Endothelial cell of umbilical vein (primary cell): ENCODE measurements at regions not wholly inside any gene's neighbourhood (a gene's known extent, or its start where the extent isn't known, plus 50 kb on each side); places are given as distances from the start of the nearest gene placed in this dataset.

Experiments
- BruUV-seq: library from RNA; stranded (reverse); fragments of 400-500 nt; replicated peaks from 2 replicates; lab custom pipeline; 2021; lab: Mats Ljungman, UMichigan
- CTCF ChIA-PET: fragments of 300-600, 350-600 bp; sonication (Branson Sonifier 250); formaldehyde crosslinking; loops from one replicate; lab custom pipeline; 2021; ENCODE audit warnings: antibody characterized with exemption, inconsistent platforms; lab: Charles Lee
- POLR2A ChIA-PET: fragments of 300-600, 350-600 bp; sonication (Branson Sonifier 250); formaldehyde crosslinking; loops from one replicate; lab custom pipeline; 2021; ENCODE audit warnings: antibody characterized with exemption, inconsistent platforms; lab: Charles Lee
- DNase-seq: peaks from one replicate; pipeline ENCODE4 v3.0.0-alpha.2; 2011; ENCODE audit warnings: low read depth, low spot score
- FAIRE-seq: peaks from 2 replicates; lab custom pipeline; 2011; peaks lifted over from hg19 to GRCh38; lab: Jason Lieb, UNC
- H2AFZ ChIP-seq: 2 replicates; pipeline ENCODE4 v1.6.0; 2012; ENCODE audit warnings: low read depth, low read length, control low read depth, inconsistent platforms
- H3K27ac ChIP-seq: 2 replicates; pipeline ENCODE4 v1.5.1; 2011; ENCODE audit warnings: low read depth, mild to moderate bottlenecking, control low read depth, low read length, moderate library complexity; ENCODE audit not compliant: insufficient read depth
- H3K27me3 ChIP-seq, 2 experiments: 2 replicates each; pipeline versions ENCODE4 v1.6.0 to v1.6.1; 2011; ENCODE audit warnings: low read length in 2 of 2, mixed read lengths in 1 of 2; ENCODE audit not compliant: control insufficient read depth in 2 of 2, insufficient read depth in 2 of 2
- H3K36me3 ChIP-seq, 2 experiments: 2 replicates in 1 of 2; 3 replicates in 1 of 2; pipeline ENCODE4 v1.5.1; 2011; ENCODE audit warnings: low read length in 2 of 2, mild to moderate bottlenecking in 1 of 2, moderate library complexity in 1 of 2; ENCODE audit not compliant: control insufficient read depth in 2 of 2, insufficient read depth in 2 of 2; ENCODE audit errors: extremely low read depth in 1 of 2
- H3K4me1 ChIP-seq: 3 replicates; pipeline ENCODE4 v1.5.1; 2011; ENCODE audit warnings: mild to moderate bottlenecking, low read length; ENCODE audit not compliant: control insufficient read depth, insufficient read depth; ENCODE audit errors: extremely low read depth
- H3K4me2 ChIP-seq: 2 replicates; pipeline ENCODE4 v1.6.1; 2011; ENCODE audit warnings: low read length, control low read depth, mixed read lengths; ENCODE audit not compliant: insufficient read depth
- H3K4me3 ChIP-seq, 3 experiments: fragments of 200-600 bp in 1 of 3; sonication (generic), shearing (Covaris generic) in 1 of 3; replicated peaks in 1 of 3; 2 replicates each; pipeline ENCODE4 v1.5.1; 2011 to 2016; ENCODE audit warnings: control low read depth in 3 of 3, low read length in 3 of 3, mild to moderate bottlenecking in 2 of 3, inconsistent platforms in 1 of 3, low read depth in 1 of 3, moderate library complexity in 1 of 3; ENCODE audit not compliant: insufficient read depth in 1 of 3
- H3K79me2 ChIP-seq: 2 replicates; pipeline ENCODE4 v1.6.0; 2012; ENCODE audit warnings: low read length, inconsistent platforms; ENCODE audit not compliant: control insufficient read depth, insufficient read depth
- H3K9ac ChIP-seq: replicated peaks from 2 replicates; pipeline ENCODE3; 2011; ENCODE audit warnings: low read length, control low read depth; ENCODE audit not compliant: insufficient read depth; ENCODE audit errors: extremely low read depth
- H3K9me1 ChIP-seq: replicated peaks from 3 replicates; pipeline ENCODE4 v1.6.0; 2011; ENCODE audit warnings: mild to moderate bottlenecking, low read length; ENCODE audit not compliant: control insufficient read depth, insufficient read depth; ENCODE audit errors: extremely low read depth
- H3K9me3 ChIP-seq: replicated peaks from 2 replicates; pipeline ENCODE4 v1.5.1; 2012; ENCODE audit warnings: low read length, inconsistent platforms; ENCODE audit not compliant: control insufficient read depth, insufficient read depth
- H4K20me1 ChIP-seq: replicated peaks from 2 replicates; pipeline ENCODE3; 2011; ENCODE audit warnings: mild to moderate bottlenecking, low read length; ENCODE audit not compliant: control insufficient read depth, insufficient read depth; ENCODE audit errors: extremely low read depth
- EZH2 ChIP-seq: IDR thresholded peaks from 2 replicates; pipeline ENCODE4 v1.6.1; 2012; ENCODE audit warnings: borderline replicate concordance, low read depth, mild to moderate bottlenecking, moderate library complexity, low read length, inconsistent platforms; ENCODE audit not compliant: severe bottlenecking
- FOS ChIP-seq: IDR thresholded peaks from 2 replicates; pipeline ENCODE4 v1.6.1; 2011; ENCODE audit warnings: mild to moderate bottlenecking, low read length, moderate library complexity, borderline replicate concordance; ENCODE audit not compliant: insufficient read depth
- GATA2 ChIP-seq: IDR thresholded peaks from 2 replicates; pipeline ENCODE4 v1.7.0; 2011; ENCODE audit warnings: low read depth, mild to moderate bottlenecking, moderate library complexity, mixed read lengths, low read length; ENCODE audit not compliant: insufficient read length, insufficient read depth
- JUN ChIP-seq: IDR thresholded peaks from 2 replicates; pipeline ENCODE4 v1.6.1; 2011; ENCODE audit warnings: borderline replicate concordance, low read depth; ENCODE audit not compliant: insufficient read length, insufficient read depth
- MYC ChIP-seq: IDR thresholded peaks from one replicate; pipeline ENCODE4 v1.6.1; 2011; ENCODE audit warnings: mild to moderate bottlenecking, low read depth, low read length
- POLR2A ChIP-seq: IDR thresholded peaks from 2 replicates; pipeline ENCODE4 v1.6.1; 2012; ENCODE audit warnings: low read depth, mild to moderate bottlenecking, control low read depth, low read length
- POLR2AphosphoS5 ChIP-seq: IDR thresholded peaks from 2 replicates; pipeline ENCODE4 v1.6.1; 2012; ENCODE audit warnings: low read depth, mild to moderate bottlenecking, control low read depth, low read length, moderate library complexity; ENCODE audit not compliant: insufficient read depth
- dilution Hi-C: fragments of 300-500 bp; cut with MboI; formaldehyde crosslinking; loops from one replicate; pipeline ENCODE4 v1.15.0; 2019; ENCODE audit warnings: low sequenced_read_pairs; ENCODE audit not compliant: extremely low pct_ligation_motif_present
- intact Hi-C: fragments of 100-400 bp; cut with micrococcal nuclease; formaldehyde crosslinking; loops from one replicate; pipeline ENCODE4 v1.10.0; 2022
- TF ChIP-seq, protein P1 (sequence below), 2 donors: IDR thresholded peaks; 1 replicate in 1 of 2; 2 replicates in 1 of 2; pipeline ENCODE4 v1.5.1; 2011; ENCODE audit warnings: low read length in 2 of 2, mild to moderate bottlenecking in 2 of 2, moderate library complexity in 2 of 2, control low read depth in 1 of 2, inconsistent platforms in 1 of 2, low read depth in 1 of 2; ENCODE audit not compliant: insufficient read depth in 1 of 2; ENCODE audit errors: extremely low read depth in 1 of 2
- TF ChIP-seq, protein P2 (sequence below): IDR thresholded peaks from 2 replicates; pipeline ENCODE4 v1.6.1; 2011; ENCODE audit not compliant: insufficient read depth, insufficient read length

DNA sequence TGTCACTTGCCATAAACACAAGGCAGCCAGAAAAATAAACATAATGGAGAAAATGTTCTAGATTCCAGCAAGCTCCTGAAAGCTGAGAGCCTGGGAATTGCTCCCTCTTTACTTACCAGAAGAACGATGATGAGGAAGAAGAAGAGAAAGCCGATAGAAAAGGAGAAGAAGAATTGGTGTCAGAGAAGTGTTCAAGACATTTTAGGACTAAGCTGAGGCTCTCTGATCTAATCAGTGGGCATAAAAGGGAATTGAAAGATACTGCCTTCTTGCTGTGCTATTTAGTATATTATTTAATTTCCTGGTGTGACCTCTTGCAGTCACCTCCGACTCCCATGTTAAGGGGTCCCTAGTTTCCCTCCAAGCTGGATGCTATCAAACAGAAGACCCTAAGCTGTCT lies 316.6 kb upstream of the JARID2 start:
- Histone ChIP-seq H3K4me3 (no peak overlapping the region), H3K9me1 (no peaks in the 10 kb centered on the region), H3K4me1 (no peaks in the 10 kb centered on the region), H3K9ac (no peak overlapping the region), H3K9me3 (no peaks in the 10 kb centered on the region), H3K27me3 (no peaks in the 10 kb centered on the region), H2AFZ (no peak overlapping the region), H3K36me3 (no peaks in the 10 kb centered on the region), H3K4me2 (no peak overlapping the region), H3K27ac (no peak overlapping the region), H4K20me1 (no peaks in the 10 kb centered on the region), H3K79me2 (no peaks in the 10 kb centered on the region)
- POLR2A ChIA-PET = no interaction called here
- intact Hi-C loops (no loop called here), dilution Hi-C loops (no loop called here)
- FAIRE-seq = no peak
- no TSS peak for BruUV-seq
- CTCF ChIA-PET = no interaction called here
- no peak for DNase-seq
- TF ChIP-seq MYC (no peak), JUN (no peak), GATA2 (no peak), FOS (no peak), EZH2 (no peak), POLR2AphosphoS5 (no peak), POLR2A (no peak)
- TF ChIP-seq, protein P1, sequence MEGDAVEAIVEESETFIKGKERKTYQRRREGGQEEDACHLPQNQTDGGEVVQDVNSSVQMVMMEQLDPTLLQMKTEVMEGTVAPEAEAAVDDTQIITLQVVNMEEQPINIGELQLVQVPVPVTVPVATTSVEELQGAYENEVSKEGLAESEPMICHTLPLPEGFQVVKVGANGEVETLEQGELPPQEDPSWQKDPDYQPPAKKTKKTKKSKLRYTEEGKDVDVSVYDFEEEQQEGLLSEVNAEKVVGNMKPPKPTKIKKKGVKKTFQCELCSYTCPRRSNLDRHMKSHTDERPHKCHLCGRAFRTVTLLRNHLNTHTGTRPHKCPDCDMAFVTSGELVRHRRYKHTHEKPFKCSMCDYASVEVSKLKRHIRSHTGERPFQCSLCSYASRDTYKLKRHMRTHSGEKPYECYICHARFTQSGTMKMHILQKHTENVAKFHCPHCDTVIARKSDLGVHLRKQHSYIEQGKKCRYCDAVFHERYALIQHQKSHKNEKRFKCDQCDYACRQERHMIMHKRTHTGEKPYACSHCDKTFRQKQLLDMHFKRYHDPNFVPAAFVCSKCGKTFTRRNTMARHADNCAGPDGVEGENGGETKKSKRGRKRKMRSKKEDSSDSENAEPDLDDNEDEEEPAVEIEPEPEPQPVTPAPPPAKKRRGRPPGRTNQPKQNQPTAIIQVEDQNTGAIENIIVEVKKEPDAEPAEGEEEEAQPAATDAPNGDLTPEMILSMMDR (IDR thresholded peaks at IDR 0.05; ENCODE audit: extremely low read depth in 1 of 2, insufficient read depth in 1 of 2, low read depth in 1 of 2, low read length in 2 of 2) = no peak
- TF ChIP-seq, protein P2, sequence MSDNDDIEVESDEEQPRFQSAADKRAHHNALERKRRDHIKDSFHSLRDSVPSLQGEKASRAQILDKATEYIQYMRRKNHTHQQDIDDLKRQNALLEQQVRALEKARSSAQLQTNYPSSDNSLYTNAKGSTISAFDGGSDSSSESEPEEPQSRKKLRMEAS = no peak
